IMR-90 (cell line): ENCODE measurements at regions not wholly inside any gene's neighbourhood (a gene's known extent, or its start where the extent isn't known, plus 50 kb on each side); places are given as distances from the start of the nearest gene placed in this dataset.

Experiments
- ATAC-seq: fragments of 200-7000 bp; cut with Tn5 transposase; 2 replicates; pipeline ENCODE4 v1.9.1; 2020; ENCODE audit warnings: low read depth, mild to moderate bottlenecking, moderate library complexity
- BruUV-seq: library from RNA; stranded (reverse); fragments of 400-500 nt; replicated peaks from 2 replicates; lab custom pipeline; 2021; lab: Mats Ljungman, UMichigan
- CTCF ChIA-PET: fragments of 300-600 bp; formaldehyde crosslinking; extraction: SDS; loops from one replicate; lab custom pipeline; 2021; ENCODE audit warnings: antibody characterized with exemption; lab: Yijun Ruan, JAX
- POLR2A ChIA-PET: fragments of 300-600 bp; sonication (Branson Sonifier 250); formaldehyde crosslinking; loops from one replicate; lab custom pipeline; 2022; ENCODE audit warnings: antibody characterized with exemption; ENCODE audit not compliant: unreplicated experiment; lab: Charles Lee
- DNase-seq: peaks from one replicate; pipeline ENCODE4 v3.0.0; 2013
- H2AFZ ChIP-seq: replicated peaks from 2 replicates; pipeline ENCODE3; 2013; ENCODE audit warnings: low read length, mild to moderate bottlenecking; ENCODE audit not compliant: poor library complexity
- H2AK5ac ChIP-seq: 2 replicates; pipeline ENCODE4 v1.6.1; 2013; ENCODE audit warnings: low read depth, low read length, inconsistent platforms
- H2AK9ac ChIP-seq: replicated peaks from 2 replicates; pipeline ENCODE3; 2013; ENCODE audit warnings: mild to moderate bottlenecking, low read depth, low read length, moderate library complexity; ENCODE audit not compliant: poor library complexity
- H2BK120ac ChIP-seq: 2 replicates; pipeline ENCODE4 v1.6.1; 2013; ENCODE audit warnings: low read depth, low read length, inconsistent platforms
- H2BK15ac ChIP-seq: 3 replicates; pipeline ENCODE4 v1.6.1; 2013; ENCODE audit warnings: low read depth, low read length, inconsistent platforms
- H2BK20ac ChIP-seq: 2 replicates; pipeline ENCODE4 v1.6.1; 2013; ENCODE audit warnings: low read depth, mild to moderate bottlenecking, inconsistent platforms, low read length, moderate library complexity
- H2BK5ac ChIP-seq: 2 replicates; pipeline ENCODE4 v1.6.1; 2013; ENCODE audit warnings: mild to moderate bottlenecking, low read depth, low read length, inconsistent platforms; ENCODE audit not compliant: poor library complexity, severe bottlenecking
- H3K14ac ChIP-seq: replicated peaks from 2 replicates; pipeline ENCODE4 v1.6.1; 2013; ENCODE audit warnings: low read depth, low read length, inconsistent platforms
- H3K18ac ChIP-seq: 2 replicates; pipeline ENCODE4 v1.6.1; 2013; ENCODE audit warnings: low read depth, low read length, control low read depth
- H3K23ac ChIP-seq: 2 replicates; pipeline ENCODE4 v1.6.1; 2013; ENCODE audit warnings: low read depth, low read length, inconsistent platforms
- H3K27ac ChIP-seq: 2 replicates; pipeline ENCODE4 v1.5.1; 2013; ENCODE audit warnings: mild to moderate bottlenecking, control low read depth, low read length; ENCODE audit not compliant: insufficient read depth
- H3K27me3 ChIP-seq: 2 replicates; pipeline ENCODE4 v1.6.1; 2013; ENCODE audit warnings: low read length; ENCODE audit not compliant: control insufficient read depth, insufficient read depth
- H3K36me3 ChIP-seq: 2 replicates; pipeline ENCODE4 v1.6.1; 2013; ENCODE audit warnings: low read length, mixed read lengths; ENCODE audit not compliant: control insufficient read depth, insufficient read depth
- H3K4ac ChIP-seq: 2 replicates; pipeline ENCODE4 v1.6.1; 2013; ENCODE audit warnings: low read depth, low read length, inconsistent platforms
- H3K4me1 ChIP-seq: 2 replicates; pipeline ENCODE4 v1.6.1; 2013; ENCODE audit warnings: low read length, mixed read lengths; ENCODE audit not compliant: control insufficient read depth, insufficient read depth
- H3K4me2 ChIP-seq: 2 replicates; pipeline ENCODE4 v1.6.1; 2013; ENCODE audit warnings: low read depth, mild to moderate bottlenecking, control low read depth, low read length, moderate library complexity
- H3K4me3 ChIP-seq: 2 replicates; pipeline ENCODE4 v1.5.1; 2013; ENCODE audit warnings: low read depth, mild to moderate bottlenecking, control low read depth, low read length, moderate library complexity; ENCODE audit not compliant: insufficient read depth
- H3K56ac ChIP-seq: 2 replicates; pipeline ENCODE4 v1.6.1; 2013; ENCODE audit warnings: low read length, inconsistent platforms; ENCODE audit not compliant: insufficient read depth; ENCODE audit errors: extremely low read depth
- H3K79me1 ChIP-seq, 2 experiments: 2 replicates each; pipeline ENCODE4 v1.6.1; 2013; ENCODE audit warnings: low read length in 2 of 2, inconsistent platforms in 1 of 2, low read depth in 1 of 2
- H3K9ac ChIP-seq: 2 replicates; pipeline ENCODE4 v1.6.1; 2013; ENCODE audit warnings: low read depth, low read length, control low read depth
- H3K9me1 ChIP-seq: 2 replicates; pipeline ENCODE4 v1.6.1; 2013; ENCODE audit warnings: low read length, inconsistent platforms; ENCODE audit not compliant: insufficient read depth
- H3K9me3 ChIP-seq: 2 replicates; pipeline ENCODE4 v1.6.1; 2013; ENCODE audit warnings: low read length; ENCODE audit not compliant: control insufficient read depth, insufficient read depth
- H4K20me1 ChIP-seq: 2 replicates; pipeline ENCODE4 v1.6.1; 2013; ENCODE audit warnings: low read length, inconsistent platforms; ENCODE audit not compliant: insufficient read depth
- H4K5ac ChIP-seq: 2 replicates; pipeline ENCODE4 v1.6.1; 2013; ENCODE audit warnings: mild to moderate bottlenecking, low read depth, low read length, control low read depth
- H4K8ac ChIP-seq, 2 experiments: 2 replicates each; pipeline ENCODE4 v1.6.1; 2013; ENCODE audit warnings: low read depth in 2 of 2, low read length in 2 of 2, control low read depth in 1 of 2, inconsistent platforms in 1 of 2
- H4K91ac ChIP-seq: 2 replicates; pipeline ENCODE4 v1.6.1; 2013; ENCODE audit warnings: low read depth, low read length, inconsistent platforms; ENCODE audit not compliant: insufficient read depth
- BHLHE40 ChIP-seq: fragments of 150-350 bp; IDR thresholded peaks from 2 replicates; pipeline ENCODE4 v1.6.1; 2016; ENCODE audit warnings: mild to moderate bottlenecking, low read depth, low read length
- CEBPB ChIP-seq: IDR thresholded peaks from 2 replicates; pipeline ENCODE4 v1.6.1; 2012; ENCODE audit warnings: low read depth, low read length, improper control_type of control experiment
- CHD1 ChIP-seq: IDR thresholded peaks from 2 replicates; pipeline ENCODE4 v1.6.1; 2012; ENCODE audit warnings: low read depth, low read length, improper control_type of control experiment
- FOS ChIP-seq: fragments of 150-350 bp; IDR thresholded peaks from 2 replicates; pipeline ENCODE4 v1.6.1; 2016; ENCODE audit warnings: low read depth, low read length
- MAFK ChIP-seq: IDR thresholded peaks from 2 replicates; pipeline ENCODE4 v1.6.1; 2012; ENCODE audit warnings: low read depth, low read length, improper control_type of control experiment
- MAZ ChIP-seq: IDR thresholded peaks from 2 replicates; pipeline ENCODE4 v1.6.1; 2012; ENCODE audit warnings: low read depth, mild to moderate bottlenecking, low read length, improper control_type of control experiment, moderate library complexity, borderline replicate concordance
- MXI1 ChIP-seq: IDR thresholded peaks from 2 replicates; pipeline ENCODE4 v1.6.1; 2012; ENCODE audit warnings: low read depth, mild to moderate bottlenecking, low read length, moderate library complexity, borderline replicate concordance
- NFE2L2 ChIP-seq: fragments of 150-350 bp; IDR thresholded peaks from 2 replicates; pipeline ENCODE4 v1.6.1; 2016; ENCODE audit warnings: low read depth, mild to moderate bottlenecking, low read length
- POLR2A ChIP-seq: IDR thresholded peaks from 2 replicates; pipeline ENCODE4 v1.6.1; 2012; ENCODE audit warnings: mild to moderate bottlenecking, low read depth, low read length
- RCOR1 ChIP-seq: IDR thresholded peaks from 2 replicates; pipeline ENCODE4 v1.6.1; 2012; ENCODE audit warnings: mild to moderate bottlenecking, low read length, improper control_type of control experiment; ENCODE audit not compliant: insufficient replicate concordance
- RFX5 ChIP-seq: IDR thresholded peaks from 2 replicates; pipeline ENCODE4 v1.8.0; 2012; ENCODE audit warnings: low read depth, mild to moderate bottlenecking, low read length, moderate library complexity
- SMC3 ChIP-seq: fragments of 150-350 bp; IDR thresholded peaks from 2 replicates; pipeline ENCODE4 v1.6.1; 2016; ENCODE audit warnings: low read depth, mild to moderate bottlenecking, antibody characterized with exemption, low read length, moderate library complexity
- whole genome bisulfite sequencing, 2 experiments: methylation state at CpG; one replicate each; pipeline versions ENCODE4 v1.1.5 to v1.1.7; 2013; ENCODE audit warnings: missing lambda C conversion rate in 2 of 2; ENCODE audit not compliant: insufficient read length in 1 of 2; ENCODE audit errors: extremely low coverage in 2 of 2; 5-methylcytosine and 5-hydroxymethylcytosine counted together
- dilution Hi-C: fragments of 300-500 bp; cut with HindIII; formaldehyde crosslinking; loops from one replicate; pipeline ENCODE4 v1.14.3; 2018; ENCODE audit warnings: low sequenced_read_pairs; ENCODE audit not compliant: unreplicated experiment
- in situ Hi-C: fragments of 300-500 bp; cut with MboI; formaldehyde crosslinking; loops from 3 replicates; pipeline ENCODE4 v1.14.3; 2019; ENCODE audit warnings: low sequenced_read_pairs, inconsistent platforms, mixed read lengths
- intact Hi-C: fragments of 100-400 bp; cut with micrococcal nuclease; formaldehyde crosslinking; loops from 2 replicates; pipeline ENCODE4 v1.10.0; 2022
- TF ChIP-seq, protein P1 (sequence below): fragments of 150-350 bp; IDR thresholded peaks from 2 replicates; pipeline ENCODE4 v1.6.1; 2017; ENCODE audit warnings: mild to moderate bottlenecking, antibody characterized with exemption, low read length, low read depth
- TF ChIP-seq, protein P2 (sequence below): fragments of 150-350 bp; IDR thresholded peaks from 2 replicates; pipeline ENCODE4 v1.6.1; 2016; ENCODE audit warnings: low read depth, mild to moderate bottlenecking, low read length, moderate library complexity, borderline replicate concordance
- TF ChIP-seq, protein P3 (sequence below): conservative IDR thresholded peaks from 2 replicates; pipeline ENCODE4 v1.5.1; 2012; ENCODE audit warnings: mild to moderate bottlenecking, low read depth, low read length, improper control_type of control experiment

DNA sequence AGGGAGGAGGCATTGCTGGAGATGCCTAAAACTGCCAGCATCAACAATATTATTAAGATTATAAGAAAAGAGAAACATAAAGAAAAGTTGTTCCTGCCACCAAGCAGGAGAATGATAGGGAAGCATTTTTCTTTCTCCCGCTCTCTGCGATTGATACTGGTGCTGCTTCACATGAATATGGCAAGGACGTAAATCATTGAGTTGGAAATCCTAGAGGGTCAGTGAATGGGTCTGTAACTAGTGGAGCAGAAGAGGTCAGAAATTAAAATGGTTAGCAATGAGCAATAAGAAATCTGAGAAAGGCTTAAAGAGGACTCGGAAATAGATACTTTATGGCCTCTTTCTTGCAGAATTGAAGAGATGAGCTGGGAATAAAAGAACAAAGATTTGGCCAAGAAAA lies 631.7 kb downstream of the BCL11A start:
- H2AFZ ChIP-seq, result no peak overlapping the region
- H3K27ac ChIP-seq, result no peak overlapping the region
- no peak overlapping the region for H4K5ac ChIP-seq
- no peak overlapping the region for H3K4ac ChIP-seq
- H3K27me3 ChIP-seq, result no peaks in the 10 kb centered on the region
- no peak overlapping the region for H2BK15ac ChIP-seq
- H4K20me1 ChIP-seq, result no peaks in the 10 kb centered on the region
- no peak overlapping the region for H3K14ac ChIP-seq
- H3K23ac ChIP-seq, result no peak overlapping the region
- H4K8ac ChIP-seq, result no peak overlapping the region
- POLR2A ChIA-PET, result no interaction called here
- intact Hi-C loops (no loop called here), dilution Hi-C loops (no loop called here), in situ Hi-C loops (no loop called here)
- no peaks in the 10 kb centered on the region for H3K4me1 ChIP-seq
- CTCF ChIA-PET, result interaction anchor here (0.6 kb wide), 1 partner anchor 453 kb away, joined by 3 read pairs; no protein-coding TSS in a partner anchor
- no peak overlapping the region for H3K56ac ChIP-seq
- no peak overlapping the region for H2BK120ac ChIP-seq
- H2AK5ac ChIP-seq, result no peak overlapping the region
- H3K9me1 ChIP-seq, result no peaks in the 10 kb centered on the region
- H3K4me3 ChIP-seq, result no peak overlapping the region
- H2AK9ac ChIP-seq, result no peak overlapping the region
- H3K9me3 ChIP-seq, result no peaks in the 10 kb centered on the region
- no peak overlapping the region for H2BK5ac ChIP-seq
- no peaks in the 10 kb centered on the region for H3K36me3 ChIP-seq
- no peak overlapping the region for H4K91ac ChIP-seq
- TF ChIP-seq BHLHE40 (no peak), MAZ (no peak), NFE2L2 (no peak), MAFK (no peak), POLR2A (no peak), RFX5 (no peak), CHD1 (no peak), SMC3 (no peak), FOS (no peak), CEBPB (no peak), MXI1 (no peak), RCOR1 (no peak)
- TF ChIP-seq, protein P1, sequence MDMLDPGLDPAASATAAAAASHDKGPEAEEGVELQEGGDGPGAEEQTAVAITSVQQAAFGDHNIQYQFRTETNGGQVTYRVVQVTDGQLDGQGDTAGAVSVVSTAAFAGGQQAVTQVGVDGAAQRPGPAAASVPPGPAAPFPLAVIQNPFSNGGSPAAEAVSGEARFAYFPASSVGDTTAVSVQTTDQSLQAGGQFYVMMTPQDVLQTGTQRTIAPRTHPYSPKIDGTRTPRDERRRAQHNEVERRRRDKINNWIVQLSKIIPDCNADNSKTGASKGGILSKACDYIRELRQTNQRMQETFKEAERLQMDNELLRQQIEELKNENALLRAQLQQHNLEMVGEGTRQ, result no peak
- TF ChIP-seq, protein P2, sequence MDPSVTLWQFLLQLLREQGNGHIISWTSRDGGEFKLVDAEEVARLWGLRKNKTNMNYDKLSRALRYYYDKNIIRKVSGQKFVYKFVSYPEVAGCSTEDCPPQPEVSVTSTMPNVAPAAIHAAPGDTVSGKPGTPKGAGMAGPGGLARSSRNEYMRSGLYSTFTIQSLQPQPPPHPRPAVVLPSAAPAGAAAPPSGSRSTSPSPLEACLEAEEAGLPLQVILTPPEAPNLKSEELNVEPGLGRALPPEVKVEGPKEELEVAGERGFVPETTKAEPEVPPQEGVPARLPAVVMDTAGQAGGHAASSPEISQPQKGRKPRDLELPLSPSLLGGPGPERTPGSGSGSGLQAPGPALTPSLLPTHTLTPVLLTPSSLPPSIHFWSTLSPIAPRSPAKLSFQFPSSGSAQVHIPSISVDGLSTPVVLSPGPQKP, result no peak
- TF ChIP-seq, protein P3, sequence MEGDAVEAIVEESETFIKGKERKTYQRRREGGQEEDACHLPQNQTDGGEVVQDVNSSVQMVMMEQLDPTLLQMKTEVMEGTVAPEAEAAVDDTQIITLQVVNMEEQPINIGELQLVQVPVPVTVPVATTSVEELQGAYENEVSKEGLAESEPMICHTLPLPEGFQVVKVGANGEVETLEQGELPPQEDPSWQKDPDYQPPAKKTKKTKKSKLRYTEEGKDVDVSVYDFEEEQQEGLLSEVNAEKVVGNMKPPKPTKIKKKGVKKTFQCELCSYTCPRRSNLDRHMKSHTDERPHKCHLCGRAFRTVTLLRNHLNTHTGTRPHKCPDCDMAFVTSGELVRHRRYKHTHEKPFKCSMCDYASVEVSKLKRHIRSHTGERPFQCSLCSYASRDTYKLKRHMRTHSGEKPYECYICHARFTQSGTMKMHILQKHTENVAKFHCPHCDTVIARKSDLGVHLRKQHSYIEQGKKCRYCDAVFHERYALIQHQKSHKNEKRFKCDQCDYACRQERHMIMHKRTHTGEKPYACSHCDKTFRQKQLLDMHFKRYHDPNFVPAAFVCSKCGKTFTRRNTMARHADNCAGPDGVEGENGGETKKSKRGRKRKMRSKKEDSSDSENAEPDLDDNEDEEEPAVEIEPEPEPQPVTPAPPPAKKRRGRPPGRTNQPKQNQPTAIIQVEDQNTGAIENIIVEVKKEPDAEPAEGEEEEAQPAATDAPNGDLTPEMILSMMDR, result no peak
- ATAC-seq, result no peak
- no peak overlapping the region for H2BK20ac ChIP-seq
- no peak for DNase-seq
- no peak overlapping the region for H3K4me2 ChIP-seq
- no peak overlapping the region for H3K18ac ChIP-seq
- WGBS, 2 experiments, result no CpG with 5 or more reads among the region's 4 CpGs
- H3K9ac ChIP-seq, result no peak overlapping the region
- no TSS peak for BruUV-seq
- no peaks in the 10 kb centered on the region for H3K79me1 ChIP-seq
